Caco-2 (cell line): ENCODE measurements at regions not wholly inside any gene's neighbourhood (a gene's known extent, or its start where the extent isn't known, plus 50 kb on each side); places are given as distances from the start of the nearest gene placed in this dataset.

Source experiments
- BruUV-seq: library from RNA; stranded (reverse); fragments of 400-500 nt; replicated peaks from 2 replicates; lab custom pipeline; 2021; lab: Mats Ljungman, UMichigan
- CTCF ChIA-PET: fragments of 300-600 bp; sonication (Branson Sonifier 250); formaldehyde crosslinking; loops from one replicate; lab custom pipeline; 2022; ENCODE audit warnings: antibody characterized with exemption; lab: Charles Lee
- POLR2A ChIA-PET: fragments of 300-600 bp; sonication (Branson Sonifier 250); formaldehyde crosslinking; loops from one replicate; lab custom pipeline; 2022; ENCODE audit warnings: antibody characterized with exemption; lab: Charles Lee
- DNase-seq, 2 experiments: peaks; one replicate each; pipeline versions ENCODE4 v3.0.0 to v3.0.0-alpha.2; 2020 to 2022
- H3K27me3 ChIP-seq: replicated peaks from 2 replicates; pipeline ENCODE4 v1.6.0; 2011; ENCODE audit warnings: low read length; ENCODE audit not compliant: control insufficient read depth, insufficient read depth
- H3K36me3 ChIP-seq: 2 replicates; pipeline ENCODE4 v1.5.1; 2011; ENCODE audit warnings: low read length; ENCODE audit not compliant: control insufficient read depth, insufficient read depth
- H3K4me1 ChIP-seq: fragments of 250-450 bp; sonication (Bioruptor Pico); 2 replicates; pipeline ENCODE4 v1.5.1; 2020; ENCODE audit warnings: mild to moderate bottlenecking
- H3K4me3 ChIP-seq: 2 replicates; pipeline ENCODE4 v1.5.1; 2011; ENCODE audit warnings: low read depth, mild to moderate bottlenecking, control low read depth, low read length
- H3K9me3 ChIP-seq: fragments of 250-450 bp; sonication (Bioruptor Pico); 2 replicates; pipeline ENCODE4 v1.5.1; 2020; ENCODE audit warnings: mild to moderate bottlenecking, moderate library complexity
- H3K27ac Mint-ChIP-seq: one replicate; pipeline ENCODE4 v1.8.0; 2022; ENCODE audit warnings: mixed read lengths; ENCODE audit not compliant: unreplicated experiment
- H3K27me3 Mint-ChIP-seq: one replicate; pipeline ENCODE4 v1.8.0; 2022; ENCODE audit warnings: mixed read lengths; ENCODE audit not compliant: insufficient read depth, unreplicated experiment
- H3K36me3 Mint-ChIP-seq: one replicate; pipeline ENCODE4 v1.8.0; 2022; ENCODE audit warnings: mild to moderate bottlenecking, mixed read lengths; ENCODE audit not compliant: insufficient read depth, unreplicated experiment
- H3K4me1 Mint-ChIP-seq: one replicate; pipeline ENCODE4 v1.8.0; 2022; ENCODE audit warnings: low read depth, mixed read lengths; ENCODE audit not compliant: unreplicated experiment
- H3K4me3 Mint-ChIP-seq: one replicate; pipeline ENCODE4 v1.8.0; 2022; ENCODE audit warnings: mild to moderate bottlenecking, moderate library complexity, mixed read lengths; ENCODE audit not compliant: unreplicated experiment
- H3K9me3 Mint-ChIP-seq: one replicate; pipeline ENCODE4 v1.8.0; 2022; ENCODE audit warnings: mixed read lengths; ENCODE audit not compliant: unreplicated experiment
- CTCF ChIP-seq, 2 experiments: fragments of 200-600 bp in 1 of 2; IDR thresholded peaks; 1 replicate in 1 of 2; 2 replicates in 1 of 2; pipeline versions ENCODE4 v1.5.1 to v1.8.0; 2011 to 2022; ENCODE audit warnings: antibody characterized with exemption in 1 of 2, control low read depth in 1 of 2, inconsistent platforms in 1 of 2, low read depth in 1 of 2, low read length in 1 of 2, mild to moderate bottlenecking in 1 of 2, moderate library complexity in 1 of 2; ENCODE audit not compliant: insufficient read depth in 1 of 2, severe bottlenecking in 1 of 2, unreplicated experiment in 1 of 2
- intact Hi-C: fragments of 100-400 bp; cut with micrococcal nuclease; formaldehyde crosslinking; loops from one replicate; pipeline ENCODE4 v1.10.0; 2022; ENCODE audit not compliant: unreplicated experiment

GRCh38 chr20:39163993-39164392 is 201.8 kb downstream of the DHX35 start:
- Mint-ChIP-seq H3K36me3 (no peaks in the 10 kb centered on the region), H3K27ac (no peak overlapping the region), H3K9me3 (no peaks in the 10 kb centered on the region), H3K27me3 (peaks cover 20% of the 10 kb centered on the region), H3K4me3 (no peak overlapping the region), H3K4me1 (no peaks in the 10 kb centered on the region)
- TF ChIP-seq CTCF (IDR thresholded peaks at IDR 0.05; ENCODE audit: insufficient read depth in 1 of 2, low read depth in 1 of 2, low read length in 1 of 2, severe bottlenecking in 1 of 2, unreplicated experiment in 1 of 2), result no peak
- Histone ChIP-seq H3K4me1 (no peaks in the 10 kb centered on the region), H3K36me3 (no peaks in the 10 kb centered on the region), H3K27me3 (no peaks in the 10 kb centered on the region; the same call in 1 of the 2 replicates), H3K4me3 (no peak overlapping the region), H3K9me3 (no peaks in the 10 kb centered on the region)
- POLR2A ChIA-PET, result no interaction called here
- BruUV-seq, result no TSS peak
- CTCF ChIA-PET, result no interaction called here
- no peak for DNase-seq
- intact Hi-C loops, result no loop called here

- Histone ChIP-seq H3K27me3 (peaks cover 1% of the 10 kb centered on the region; the same call in 1 of the 2 replicates), H3K36me3 (no peaks in the 10 kb centered on the region), H3K4me1 (no peaks in the 10 kb centered on the region), H3K4me3 (no peak overlapping the region), H3K9me3 (no peaks in the 10 kb centered on the region)
- no peak for DNase-seq
- intact Hi-C loops, result no loop called here
- Mint-ChIP-seq H3K27me3 (peaks cover 16% of the 10 kb centered on the region), H3K9me3 (no peaks in the 10 kb centered on the region), H3K27ac (no peak overlapping the region), H3K36me3 (no peaks in the 10 kb centered on the region), H3K4me1 (no peaks in the 10 kb centered on the region), H3K4me3 (no peak overlapping the region)
- CTCF ChIA-PET, result no interaction called here
- no peak for TF ChIP-seq CTCF (IDR thresholded peaks at IDR 0.05; ENCODE audit: insufficient read depth in 1 of 2, low read depth in 1 of 2, low read length in 1 of 2, severe bottlenecking in 1 of 2, unreplicated experiment in 1 of 2)
- POLR2A ChIA-PET, result no interaction called here
- no TSS peak for BruUV-seq
These were observed 199.8 kb downstream of the DHX35 start for GRCh38 chr20:39161900-39162299.

GRCh38 chr20:39155971-39156370 is 193.8 kb downstream of the DHX35 start:
- no peaks in the 10 kb centered on the region for H3K9me3 Mint-ChIP-seq
- POLR2A ChIA-PET, result no interaction called here
- no peak overlapping the region for H3K27ac Mint-ChIP-seq
- intact Hi-C loops, result no loop called here
- no peaks in the 10 kb centered on the region for H3K36me3 Mint-ChIP-seq
- no peak overlapping the region for H3K4me3 Mint-ChIP-seq
- TF ChIP-seq CTCF (IDR thresholded peaks at IDR 0.05; ENCODE audit: insufficient read depth in 1 of 2, low read depth in 1 of 2, low read length in 1 of 2, severe bottlenecking in 1 of 2, unreplicated experiment in 1 of 2), result no peak
- H3K4me1 ChIP-seq, result no peaks in the 10 kb centered on the region; the same call in 1 of the 2 replicates
- CTCF ChIA-PET, result no interaction called here
- no TSS peak for BruUV-seq
- no peaks in the 10 kb centered on the region for H3K36me3 ChIP-seq
- DNase-seq, result no peak
- H3K27me3 Mint-ChIP-seq, result peaks cover 17% of the 10 kb centered on the region
- H3K4me1 Mint-ChIP-seq, result peaks cover 6% of the 10 kb centered on the region
- peaks cover 1% of the 10 kb centered on the region; the same call in 1 of the 2 replicates for H3K27me3 ChIP-seq
- H3K4me3 ChIP-seq, result no peak overlapping the region
- H3K9me3 ChIP-seq, result no peaks in the 10 kb centered on the region
